BE2C (cell line): ENCODE measurements at regions not wholly inside any gene's neighbourhood (a gene's known extent, or its start where the extent isn't known, plus 50 kb on each side); places are given as distances from the start of the nearest gene placed in this dataset.

Experiments
- DNase-seq: peaks from one replicate; pipeline ENCODE4 v3.0.0-alpha.2; 2020
- H3K27me3 ChIP-seq: fragments of 250-450 bp; sonication (Bioruptor Pico); 2 replicates; pipeline ENCODE4 v1.5.1; 2020; ENCODE audit warnings: mild to moderate bottlenecking
- H3K36me3 ChIP-seq: fragments of 250-450 bp; sonication (Bioruptor Pico); 2 replicates; pipeline ENCODE4 v1.5.1; 2020; ENCODE audit warnings: mild to moderate bottlenecking
- H3K4me1 ChIP-seq: fragments of 250-450 bp; sonication (Bioruptor Pico); 2 replicates; pipeline ENCODE4 v1.5.1; 2020
- H3K4me3 ChIP-seq: 2 replicates; pipeline ENCODE4 v1.5.1; 2011; ENCODE audit warnings: low read depth, low read length
- H3K9me3 ChIP-seq: fragments of 250-450 bp; sonication (Bioruptor Pico); 2 replicates; pipeline ENCODE4 v1.5.1; 2020
- TF ChIP-seq, protein P1 (sequence below): IDR thresholded peaks from 2 replicates; pipeline ENCODE4 v1.5.1; 2012; ENCODE audit warnings: mild to moderate bottlenecking, low read depth, low read length

DNA sequence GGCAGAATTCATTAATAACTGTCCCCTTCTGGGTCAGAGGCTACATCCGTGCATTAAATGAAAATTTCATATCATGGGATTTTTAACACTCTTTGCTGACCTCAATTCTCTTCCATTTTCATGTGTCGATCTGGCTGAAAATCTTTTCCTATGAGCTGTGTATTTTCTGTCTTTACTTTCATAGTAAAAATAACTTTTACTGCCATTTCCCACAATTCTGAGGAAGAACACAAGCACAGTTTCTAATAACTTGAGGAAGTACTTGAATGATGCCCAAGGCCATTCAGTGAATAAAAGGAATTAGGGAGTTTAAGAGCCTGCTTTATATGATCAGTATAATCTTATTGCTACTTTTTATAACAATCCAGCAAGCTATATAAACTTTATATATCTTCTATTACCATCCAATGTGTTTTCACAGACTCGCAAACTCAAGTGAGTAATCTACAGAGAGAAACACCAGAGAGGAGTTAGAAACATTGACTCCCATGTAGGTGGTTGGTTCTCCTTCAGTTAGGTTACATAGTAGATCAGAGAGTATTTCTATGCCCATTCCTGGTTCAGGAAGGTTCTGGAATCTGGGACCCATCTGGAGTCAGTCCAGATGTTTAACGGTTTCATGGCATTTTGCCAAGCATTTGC, 340.0 kb downstream of the FBXO15 start:
- TF ChIP-seq, protein P1, sequence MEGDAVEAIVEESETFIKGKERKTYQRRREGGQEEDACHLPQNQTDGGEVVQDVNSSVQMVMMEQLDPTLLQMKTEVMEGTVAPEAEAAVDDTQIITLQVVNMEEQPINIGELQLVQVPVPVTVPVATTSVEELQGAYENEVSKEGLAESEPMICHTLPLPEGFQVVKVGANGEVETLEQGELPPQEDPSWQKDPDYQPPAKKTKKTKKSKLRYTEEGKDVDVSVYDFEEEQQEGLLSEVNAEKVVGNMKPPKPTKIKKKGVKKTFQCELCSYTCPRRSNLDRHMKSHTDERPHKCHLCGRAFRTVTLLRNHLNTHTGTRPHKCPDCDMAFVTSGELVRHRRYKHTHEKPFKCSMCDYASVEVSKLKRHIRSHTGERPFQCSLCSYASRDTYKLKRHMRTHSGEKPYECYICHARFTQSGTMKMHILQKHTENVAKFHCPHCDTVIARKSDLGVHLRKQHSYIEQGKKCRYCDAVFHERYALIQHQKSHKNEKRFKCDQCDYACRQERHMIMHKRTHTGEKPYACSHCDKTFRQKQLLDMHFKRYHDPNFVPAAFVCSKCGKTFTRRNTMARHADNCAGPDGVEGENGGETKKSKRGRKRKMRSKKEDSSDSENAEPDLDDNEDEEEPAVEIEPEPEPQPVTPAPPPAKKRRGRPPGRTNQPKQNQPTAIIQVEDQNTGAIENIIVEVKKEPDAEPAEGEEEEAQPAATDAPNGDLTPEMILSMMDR = no peak
- Histone ChIP-seq H3K4me3 (no peak overlapping the region), H3K9me3 (no peaks in the 10 kb centered on the region), H3K27me3 (no peaks in the 10 kb centered on the region), H3K4me1 (no peaks in the 10 kb centered on the region), H3K36me3 (no peaks in the 10 kb centered on the region)
- DNase-seq = no peak

DNA sequence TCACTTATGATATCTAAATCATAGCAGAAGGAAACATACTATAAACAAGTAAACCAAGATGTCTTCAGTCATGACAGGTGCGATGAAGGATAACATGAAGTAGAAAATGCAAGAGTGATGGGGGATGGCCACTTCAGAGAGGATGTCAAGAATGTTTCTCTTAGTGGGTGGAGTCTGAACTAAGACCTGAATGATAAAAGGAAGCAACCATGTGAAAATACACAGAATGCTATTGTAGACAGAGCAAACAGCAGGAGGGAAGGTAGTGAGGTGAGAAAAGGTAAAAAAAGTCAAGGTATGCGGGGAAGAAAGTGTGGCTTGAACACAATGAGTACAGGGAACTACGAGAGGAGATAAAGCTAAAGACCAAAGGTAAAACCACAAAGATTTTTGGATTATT, 341.6 kb downstream of the FBXO15 start:
- Histone ChIP-seq H3K4me1 (no peaks in the 10 kb centered on the region), H3K36me3 (no peaks in the 10 kb centered on the region), H3K9me3 (no peaks in the 10 kb centered on the region), H3K27me3 (no peaks in the 10 kb centered on the region), H3K4me3 (no peak overlapping the region)
- DNase-seq = no peak
- TF ChIP-seq, protein P1 = no peak

DNA sequence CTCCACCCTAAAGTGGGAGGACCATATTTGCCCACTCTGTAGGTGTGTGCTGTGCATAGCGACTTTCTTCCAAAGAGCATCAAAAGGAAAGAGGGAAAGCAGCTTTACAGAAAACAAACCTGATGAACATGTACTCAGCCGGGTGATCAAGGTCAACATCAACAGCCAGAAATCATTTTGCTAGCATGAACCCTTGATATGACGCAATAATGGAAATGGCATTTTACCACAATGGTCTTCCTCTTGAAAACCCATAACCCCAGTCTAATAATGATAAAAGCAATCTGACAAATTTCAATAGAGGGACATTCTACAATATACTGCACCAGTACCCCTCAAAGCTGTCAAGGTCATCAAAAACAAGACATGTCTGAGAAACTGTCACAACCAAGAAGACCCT, 350.2 kb downstream of the FBXO15 start:
- H3K9me3 ChIP-seq = no peaks in the 10 kb centered on the region
- TF ChIP-seq, protein P1 = no peak

DNA sequence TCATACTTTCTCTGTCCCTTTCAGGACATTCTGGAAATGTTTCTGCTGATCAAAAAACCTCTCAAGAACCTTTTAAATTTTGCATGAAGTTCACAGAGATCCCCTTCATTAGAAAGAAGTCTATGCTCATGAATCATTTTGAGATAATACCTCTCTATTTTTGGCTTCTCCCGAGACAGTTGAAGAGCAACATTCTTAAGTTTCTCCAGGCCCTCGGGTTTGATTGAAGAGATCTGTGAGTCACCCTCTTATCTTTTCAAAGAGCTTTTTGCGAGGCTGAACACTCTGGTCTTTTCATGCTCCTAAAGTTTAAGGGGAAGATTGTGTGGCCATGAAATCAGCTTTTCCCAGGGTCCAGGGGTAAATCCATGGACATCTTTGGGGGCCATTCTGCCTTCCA, 354.2 kb downstream of the FBXO15 start:
- DNase-seq = no peak
- TF ChIP-seq, protein P1 = no peak
- Histone ChIP-seq H3K9me3 (no peaks in the 10 kb centered on the region), H3K4me3 (no peak overlapping the region), H3K27me3 (no peaks in the 10 kb centered on the region), H3K36me3 (no peaks in the 10 kb centered on the region), H3K4me1 (no peaks in the 10 kb centered on the region)

More for the DNA sequence above, 350.2 kb downstream of the FBXO15 start:
- Histone ChIP-seq H3K27me3 (no peaks in the 10 kb centered on the region), H3K36me3 (no peaks in the 10 kb centered on the region), H3K4me1 (no peaks in the 10 kb centered on the region), H3K4me3 (no peak overlapping the region)
- no peak for DNase-seq

DNA sequence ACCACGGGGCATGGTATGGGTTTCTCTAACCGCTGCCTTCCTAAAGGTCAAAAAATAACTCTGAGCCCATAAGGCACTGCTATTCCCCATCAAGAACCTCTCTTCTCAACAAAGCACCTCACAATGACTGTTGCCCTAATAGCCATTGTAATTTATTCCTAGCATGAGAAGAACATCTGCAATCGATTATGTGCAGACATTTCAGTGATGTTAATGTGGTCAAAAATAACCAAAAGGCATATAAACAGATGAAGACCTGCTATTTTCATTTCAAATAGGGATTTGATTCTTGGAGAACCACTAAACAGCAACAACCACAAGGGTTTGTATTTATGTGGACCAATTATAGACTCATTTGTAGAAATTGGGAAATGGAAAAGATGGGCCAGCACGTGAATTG, 356.6 kb downstream of the FBXO15 start:
- Histone ChIP-seq H3K9me3 (no peaks in the 10 kb centered on the region), H3K36me3 (no peaks in the 10 kb centered on the region), H3K27me3 (no peaks in the 10 kb centered on the region), H3K4me3 (no peak overlapping the region), H3K4me1 (no peaks in the 10 kb centered on the region)
- no peak for DNase-seq
- TF ChIP-seq, protein P1 = no peak

DNA sequence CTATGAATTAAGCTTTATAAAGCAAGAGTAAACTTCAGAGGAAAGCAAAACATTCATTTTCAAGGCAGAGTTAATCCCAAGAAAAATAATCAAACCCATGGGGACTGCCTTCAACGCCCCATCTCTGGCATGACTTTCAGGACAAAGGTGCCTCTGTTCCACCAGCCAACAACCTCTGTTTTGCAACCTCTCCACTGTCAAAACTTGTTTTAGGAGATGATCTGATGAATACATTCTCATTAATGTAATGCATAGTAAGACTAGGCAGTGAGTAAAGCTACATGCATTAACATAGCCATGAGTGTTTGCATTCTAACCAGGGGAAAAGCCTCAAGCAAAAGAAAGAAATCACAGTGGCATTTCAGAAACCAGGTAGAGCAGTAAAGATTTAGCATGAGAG, 357.0 kb downstream of the FBXO15 start:
- Histone ChIP-seq H3K36me3 (no peaks in the 10 kb centered on the region), H3K9me3 (no peaks in the 10 kb centered on the region), H3K4me1 (no peaks in the 10 kb centered on the region), H3K4me3 (no peak overlapping the region), H3K27me3 (no peaks in the 10 kb centered on the region)
- no peak for DNase-seq
- TF ChIP-seq, protein P1 = no peak
